ENCODE measurements at regions not wholly inside any gene's neighbourhood (a gene's known extent, or its start where the extent isn't known, plus 50 kb on each side); places are given as distances from the start of the nearest gene placed in this dataset.
"Not testable (repeated sequence)": the region's sequence is repeated elsewhere in the genome, so short reads cannot be mapped to it uniquely, and the experiment has no call there.

GRCh38 chr7:47179812-47180515, 401.9 kb downstream of the TNS3 start:
- H3K4me3 ChIP-seq (replicated peaks; ENCODE audit: low read depth, low read length), result no peak overlapping the region
- DNase-seq (ENCODE audit: extremely low read depth, low read depth), result peak; percentile 52
- TF ChIP-seq CTCF (IDR thresholded peaks at IDR 0.05; ENCODE audit: low read depth, low read length, missing control alignments), result peak; percentile 91

GRCh38 chr7:47172602-47173539, 409.0 kb downstream of the TNS3 start:
- not testable (repeated sequence) for DNase-seq (ENCODE audit: extremely low read depth, low read depth)

GRCh38 chr7:47170516-47170915, 411.4 kb downstream of the TNS3 start:
- no peak for DNase-seq (ENCODE audit: extremely low read depth, low read depth)
- no peak overlapping the region for H3K4me3 ChIP-seq (replicated peaks; ENCODE audit: low read depth, low read length)
- TF ChIP-seq CTCF (IDR thresholded peaks at IDR 0.05; ENCODE audit: low read depth, low read length, missing control alignments), result peak; percentile 23

More at GRCh38 chr7:47172602-47173539, 409.0 kb downstream of the TNS3 start:
- not testable (repeated sequence) for H3K4me3 ChIP-seq (replicated peaks; ENCODE audit: low read depth, low read length)

GRCh38 chr7:47154791-47155190, 427.1 kb downstream of the TNS3 start:
- H3K4me3 ChIP-seq (replicated peaks; ENCODE audit: low read depth, low read length), result no peak overlapping the region
- no peak for DNase-seq (ENCODE audit: extremely low read depth, low read depth)
- no peak for TF ChIP-seq CTCF (IDR thresholded peaks at IDR 0.05; ENCODE audit: low read depth, low read length, missing control alignments)

- no peak for DNase-seq (ENCODE audit: extremely low read depth, low read depth)
- no peak for TF ChIP-seq CTCF (IDR thresholded peaks at IDR 0.05; ENCODE audit: low read depth, low read length, missing control alignments)
- no peak overlapping the region for H3K4me3 ChIP-seq (replicated peaks; ENCODE audit: low read depth, low read length)
Observed at GRCh38 chr7:47153576-47153975, 428.3 kb downstream of the TNS3 start.

GRCh38 chr7:47153058-47153457, 428.9 kb downstream of the TNS3 start:
- peak; percentile 93 for DNase-seq (ENCODE audit: extremely low read depth, low read depth)
- TF ChIP-seq CTCF (IDR thresholded peaks at IDR 0.05; ENCODE audit: low read depth, low read length, missing control alignments), result no peak
- H3K4me3 ChIP-seq (replicated peaks; ENCODE audit: low read depth, low read length), result no peak overlapping the region

GRCh38 chr7:47152307-47152706, 429.6 kb downstream of the TNS3 start:
- DNase-seq (ENCODE audit: extremely low read depth, low read depth), result no peak
- no peak overlapping the region for H3K4me3 ChIP-seq (replicated peaks; ENCODE audit: low read depth, low read length)
- TF ChIP-seq CTCF (IDR thresholded peaks at IDR 0.05; ENCODE audit: low read depth, low read length, missing control alignments), result no peak

All from HFF-Myc (cell line).